ENCODE measurements at regions not wholly inside any gene's neighbourhood (a gene's known extent, or its start where the extent isn't known, plus 50 kb on each side); places are given as distances from the start of the nearest gene placed in this dataset.

GRCh38 chr2:226483143-226483542 is 316.5 kb downstream of the IRS1 start:
- no peak overlapping the region for H3K27ac Mint-ChIP-seq (ENCODE audit: low read depth, unreplicated experiment)
- H3K36me3 Mint-ChIP-seq (ENCODE audit: insufficient read depth, unreplicated experiment) = peaks cover 9% of the 10 kb centered on the region
- H3K4me3 Mint-ChIP-seq (ENCODE audit: unreplicated experiment) = no peak overlapping the region
- no peak for DNase-seq (ENCODE audit: unreplicated experiment)
- POLR2A ChIA-PET = interaction anchor here (0.8 to 1.2 kb wide), 2 partner anchors 12 to 364 kb away, joined by 3 read pairs; no protein-coding TSS in a partner anchor
- H3K9me3 Mint-ChIP-seq (ENCODE audit: unreplicated experiment) = no peaks in the 10 kb centered on the region
- peaks cover 18% of the 10 kb centered on the region for H3K4me1 Mint-ChIP-seq (ENCODE audit: insufficient read depth, unreplicated experiment)
- no peak for TF ChIP-seq CTCF (IDR thresholded peaks at IDR 0.05; ENCODE audit: unreplicated experiment)
- no peaks in the 10 kb centered on the region for H3K27me3 Mint-ChIP-seq (ENCODE audit: insufficient read depth, unreplicated experiment)
- no TSS peak for BruUV-seq (replicated peaks)
- CTCF ChIA-PET = no interaction called here
- intact Hi-C loops (cut with micrococcal nuclease) = no loop called here

GRCh38 chr2:226478109-226478809 is 321.4 kb downstream of the IRS1 start:
- Mint-ChIP-seq H3K4me1 (ENCODE audit: insufficient read depth, unreplicated experiment) (peaks cover 34% of the 10 kb centered on the region), H3K27ac (ENCODE audit: low read depth, unreplicated experiment) (no peak overlapping the region), H3K27me3 (ENCODE audit: insufficient read depth, unreplicated experiment) (no peaks in the 10 kb centered on the region), H3K4me3 (ENCODE audit: unreplicated experiment) (no peak overlapping the region), H3K9me3 (ENCODE audit: unreplicated experiment) (peaks cover 5% of the 10 kb centered on the region), H3K36me3 (ENCODE audit: insufficient read depth, unreplicated experiment) (no peaks in the 10 kb centered on the region)
- TF ChIP-seq CTCF (IDR thresholded peaks at IDR 0.05; ENCODE audit: unreplicated experiment) = no peak
- peak; percentile 70 for DNase-seq (ENCODE audit: unreplicated experiment)
- intact Hi-C loops (cut with micrococcal nuclease) = no loop called here
- no TSS peak for BruUV-seq (replicated peaks)
- POLR2A ChIA-PET = interaction anchor here (0.5 to 1.8 kb wide), 5 partner anchors 22 to 799 kb away, joined by 3 to 8 read pairs (median 4); no protein-coding TSS in a partner anchor
- CTCF ChIA-PET = interaction anchor here (1.0 kb wide), 1 partner anchor 12 kb away, joined by 3 read pairs; no protein-coding TSS in a partner anchor

- H3K4me3 Mint-ChIP-seq (ENCODE audit: unreplicated experiment) = no peak overlapping the region
- H3K4me1 Mint-ChIP-seq (ENCODE audit: insufficient read depth, unreplicated experiment) = peaks cover 34% of the 10 kb centered on the region
- no peak for TF ChIP-seq CTCF (IDR thresholded peaks at IDR 0.05; ENCODE audit: unreplicated experiment)
- intact Hi-C loops (cut with micrococcal nuclease) = no loop called here
- H3K36me3 Mint-ChIP-seq (ENCODE audit: insufficient read depth, unreplicated experiment) = no peaks in the 10 kb centered on the region
- no peak overlapping the region for H3K27ac Mint-ChIP-seq (ENCODE audit: low read depth, unreplicated experiment)
- no TSS peak for BruUV-seq (replicated peaks)
- H3K9me3 Mint-ChIP-seq (ENCODE audit: unreplicated experiment) = peaks cover 5% of the 10 kb centered on the region
- POLR2A ChIA-PET = interaction anchor here (0.6 to 1.8 kb wide), 7 partner anchors 20 to 358 kb away, joined by 3 to 6 read pairs (median 4); no protein-coding TSS in a partner anchor
- H3K27me3 Mint-ChIP-seq (ENCODE audit: insufficient read depth, unreplicated experiment) = no peaks in the 10 kb centered on the region
- DNase-seq (ENCODE audit: unreplicated experiment) = no peak
- CTCF ChIA-PET = interaction anchor here (0.6 to 1.0 kb wide), 2 partner anchors 13 to 504 kb away, joined by 3 read pairs; no protein-coding TSS in a partner anchor
These were observed 322.2 kb downstream of the IRS1 start for GRCh38 chr2:226477221-226478108.

GRCh38 chr2:226475650-226476049 is 324.0 kb downstream of the IRS1 start:
- TF ChIP-seq CTCF (IDR thresholded peaks at IDR 0.05; ENCODE audit: unreplicated experiment) = no peak
- H3K27ac Mint-ChIP-seq (ENCODE audit: low read depth, unreplicated experiment) = peak overlapping the region; percentile 71
- intact Hi-C loops (cut with micrococcal nuclease) = no loop called here
- CTCF ChIA-PET = interaction anchor here (0.6 to 0.7 kb wide), 2 partner anchors 304 to 322 kb away, joined by 3 to 4 read pairs; no protein-coding TSS in a partner anchor
- H3K4me3 Mint-ChIP-seq (ENCODE audit: unreplicated experiment) = peak overlapping the region; percentile 7
- POLR2A ChIA-PET = interaction anchor here (0.6 to 1.9 kb wide), 4 partner anchors 26 to 635 kb away, joined by 3 to 7 read pairs (median 3); no protein-coding TSS in a partner anchor
- peaks cover 5% of the 10 kb centered on the region for H3K9me3 Mint-ChIP-seq (ENCODE audit: unreplicated experiment)
- H3K36me3 Mint-ChIP-seq (ENCODE audit: insufficient read depth, unreplicated experiment) = no peaks in the 10 kb centered on the region
- BruUV-seq (replicated peaks) = no TSS peak
- DNase-seq (ENCODE audit: unreplicated experiment) = peak; percentile 55
- no peaks in the 10 kb centered on the region for H3K27me3 Mint-ChIP-seq (ENCODE audit: insufficient read depth, unreplicated experiment)
- peaks cover 34% of the 10 kb centered on the region for H3K4me1 Mint-ChIP-seq (ENCODE audit: insufficient read depth, unreplicated experiment)

All from MCF 10A (cell line).